HG03196 (cell line): ENCODE measurements at regions not wholly inside any gene's neighbourhood (a gene's known extent, or its start where the extent isn't known, plus 50 kb on each side); places are given as distances from the start of the nearest gene placed in this dataset.
"Not testable (repeated sequence)": the region's sequence is repeated elsewhere in the genome, so short reads cannot be mapped to it uniquely, and the experiment has no call there.

ENCODE experiments used
- ATAC-seq: cut with Tn5 transposase; IDR thresholded peaks from one replicate; pipeline ENCODE4 v1.9.1; 2021; ENCODE audit not compliant: unreplicated experiment

GRCh38 chr5:101664071-101664791 is 631.9 kb downstream of the SLCO4C1 start:
- no peak for ATAC-seq

DNA sequence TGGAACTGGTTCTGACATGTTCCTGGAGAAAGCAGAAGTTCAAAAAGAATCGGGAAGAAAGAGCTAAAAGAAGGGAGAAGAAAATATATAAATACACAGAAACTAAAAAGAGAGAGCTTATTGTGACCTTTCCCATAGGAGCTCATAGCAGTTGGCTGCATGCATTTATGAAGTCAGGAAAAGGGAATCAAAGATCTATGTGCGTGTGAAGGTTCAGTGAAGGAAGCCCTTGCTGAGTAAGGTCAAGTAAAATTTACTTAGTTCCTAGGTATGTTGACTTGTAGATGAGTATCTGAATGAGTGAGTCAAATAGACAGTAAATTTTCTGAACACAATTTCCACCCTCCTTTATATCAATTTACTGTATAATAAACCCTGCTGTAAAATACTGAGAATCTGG is 632.5 kb downstream of the SLCO4C1 start:
- no peak for ATAC-seq

DNA sequence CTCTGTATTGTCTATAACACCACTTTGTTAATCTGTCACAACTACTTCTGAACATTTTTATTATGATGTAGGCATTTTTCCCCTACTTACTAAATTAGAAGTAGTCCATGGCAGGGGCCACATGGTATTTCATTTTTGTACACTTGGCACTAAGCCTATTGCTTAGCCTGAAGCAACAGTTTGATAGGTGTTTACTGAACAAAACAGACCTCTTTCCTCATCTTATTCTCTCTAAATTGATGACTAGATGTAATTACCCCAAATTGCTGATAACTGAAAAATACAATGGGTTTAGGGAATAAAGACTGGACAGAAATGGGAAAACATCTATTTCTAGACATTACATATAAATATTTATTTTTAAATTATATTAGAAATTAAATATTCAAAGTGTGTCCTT is 633.8 kb downstream of the SLCO4C1 start:
- ATAC-seq = no peak

- no peak for ATAC-seq
Observed at GRCh38 chr5:101658433-101658832, 637.7 kb downstream of the SLCO4C1 start.

- ATAC-seq = no peak
Observed at GRCh38 chr5:101653996-101654395, 642.1 kb downstream of the SLCO4C1 start.

DNA sequence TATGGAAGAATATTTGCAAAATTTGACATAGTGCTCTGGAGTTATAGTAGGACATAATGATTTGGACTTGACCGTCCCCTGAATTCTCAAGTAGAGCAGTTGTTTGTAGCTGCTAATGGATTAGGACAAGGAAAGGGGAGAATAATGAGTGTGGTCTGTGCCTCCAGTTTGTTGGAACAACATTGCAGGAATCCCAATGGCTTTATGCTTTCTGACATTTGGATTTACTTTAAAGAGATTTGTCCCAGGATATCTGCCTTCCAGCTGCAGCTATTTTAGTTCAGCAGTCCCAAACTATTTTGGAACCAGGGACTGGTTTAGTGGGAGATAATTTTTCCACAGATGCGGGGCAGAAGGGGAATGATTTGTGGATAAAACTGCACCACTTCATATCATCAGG is 648.2 kb downstream of the SLCO4C1 start:
- ATAC-seq = no peak

GRCh38 chr5:101643794-101644193 is 652.3 kb downstream of the SLCO4C1 start:
- no peak for ATAC-seq

- no peak for ATAC-seq
Observed at GRCh38 chr5:101637599-101637998, 658.5 kb downstream of the SLCO4C1 start.

DNA sequence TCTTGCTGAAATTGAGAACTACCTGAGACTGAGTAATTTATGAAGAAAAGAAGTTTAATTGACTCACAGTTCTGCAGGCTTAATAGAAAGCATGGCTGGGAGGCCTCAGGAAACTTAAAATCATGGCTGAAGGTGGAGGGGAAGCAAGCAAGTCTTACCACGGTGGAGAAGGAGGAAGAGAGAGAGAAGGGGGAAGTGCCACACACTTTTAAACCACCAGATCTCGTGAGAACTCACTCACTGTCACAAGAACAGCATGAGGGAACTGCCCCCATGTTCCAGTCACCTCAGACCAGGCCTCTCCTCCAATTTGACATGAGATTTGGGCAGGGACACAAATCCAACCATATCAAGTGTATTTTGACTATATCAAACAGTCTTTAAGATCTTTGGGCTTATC is 668.3 kb downstream of the SLCO4C1 start:
- not testable (repeated sequence) for ATAC-seq

- ATAC-seq = no peak
Observed at GRCh38 chr5:101626572-101626971, 669.5 kb downstream of the SLCO4C1 start.

DNA sequence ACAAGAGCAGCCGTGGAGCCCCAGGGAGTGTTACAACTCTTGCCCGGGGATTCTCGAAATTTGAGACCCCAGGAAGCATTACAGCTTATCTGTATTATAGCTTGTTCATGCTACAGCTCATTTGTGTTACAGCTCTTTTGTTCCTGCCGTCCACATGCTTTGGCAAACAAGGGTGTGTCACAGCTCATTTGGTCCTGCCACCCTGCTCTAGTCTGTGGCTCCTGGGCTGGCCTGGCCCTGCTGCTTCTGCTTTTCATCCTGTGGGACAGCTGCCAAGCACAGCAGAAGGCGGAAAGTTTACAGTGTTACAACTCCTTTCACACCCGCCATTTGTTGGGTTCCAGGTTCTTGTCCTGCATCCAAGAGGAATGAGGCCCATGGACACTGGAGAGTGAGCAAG is 685.0 kb downstream of the SLCO4C1 start:
- no peak for ATAC-seq

- no peak for ATAC-seq
Observed at GRCh38 chr5:101608322-101608721, 687.8 kb downstream of the SLCO4C1 start.

GRCh38 chr5:101605700-101606099 is 690.4 kb downstream of the SLCO4C1 start:
- no peak for ATAC-seq

DNA sequence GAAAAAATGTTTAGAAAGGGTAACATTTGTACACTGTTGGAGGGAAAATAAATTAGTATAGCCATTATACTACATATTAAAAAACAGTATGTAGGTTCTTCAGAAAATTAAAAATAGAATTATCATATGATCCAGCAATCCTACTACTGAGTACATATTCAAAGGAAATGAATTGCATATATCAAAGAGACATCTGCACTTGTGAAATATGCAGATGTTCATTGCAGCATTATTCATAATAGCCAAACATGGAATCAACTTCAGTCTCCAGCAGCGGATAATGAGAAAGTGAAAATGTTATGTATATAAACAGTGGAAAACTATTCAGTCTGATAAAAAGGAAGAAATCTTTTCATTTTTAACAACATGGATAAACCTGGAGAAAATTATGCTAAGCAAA is 695.5 kb downstream of the SLCO4C1 start:
- ATAC-seq = no peak

DNA sequence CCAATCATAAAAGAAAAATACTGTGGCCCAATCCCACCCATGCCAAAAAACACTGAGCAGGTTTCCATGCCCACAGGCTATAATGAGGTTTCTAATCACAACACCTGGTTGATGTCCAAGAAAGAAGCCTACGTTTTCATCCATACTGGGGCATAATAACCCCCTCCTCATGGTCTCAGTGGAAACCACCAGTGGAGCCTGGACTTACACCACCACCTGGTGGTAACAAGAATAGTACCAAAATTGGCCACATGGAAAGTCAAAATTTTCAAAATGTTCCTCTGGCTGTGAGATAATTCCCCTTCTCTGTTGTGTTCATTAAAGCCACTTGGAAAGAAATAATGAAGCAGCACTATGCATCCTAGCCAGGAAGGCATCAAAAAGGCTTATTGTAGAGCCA is 687.3 kb upstream of the ST8SIA4 start:
- no peak for ATAC-seq

GRCh38 chr5:101585366-101585765 is 682.3 kb upstream of the ST8SIA4 start:
- ATAC-seq = no peak

- ATAC-seq = no peak
Observed at GRCh38 chr5:101580591-101580990, 677.5 kb upstream of the ST8SIA4 start.

DNA sequence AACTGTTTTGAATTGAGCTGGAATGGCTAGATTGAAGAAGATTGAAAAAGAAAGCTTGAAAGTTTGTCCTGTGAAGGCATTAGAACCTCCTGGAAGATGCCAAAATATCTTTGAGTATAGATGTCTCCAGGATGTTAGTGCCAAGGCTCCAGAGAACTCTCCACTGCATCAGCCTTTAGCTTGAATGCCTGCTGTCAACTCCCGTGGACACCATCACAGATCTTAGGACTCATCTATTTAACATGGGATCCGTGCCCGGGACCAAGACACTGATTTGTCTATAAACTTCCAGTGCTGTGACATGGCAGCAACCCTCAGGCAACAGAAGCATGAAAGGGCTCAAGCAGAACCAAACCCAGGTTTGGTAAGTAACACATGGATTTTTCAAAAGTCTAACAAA is 670.9 kb upstream of the ST8SIA4 start:
- no peak for ATAC-seq

- no peak for ATAC-seq
Observed at GRCh38 chr5:101561018-101561417, 657.9 kb upstream of the ST8SIA4 start.

DNA sequence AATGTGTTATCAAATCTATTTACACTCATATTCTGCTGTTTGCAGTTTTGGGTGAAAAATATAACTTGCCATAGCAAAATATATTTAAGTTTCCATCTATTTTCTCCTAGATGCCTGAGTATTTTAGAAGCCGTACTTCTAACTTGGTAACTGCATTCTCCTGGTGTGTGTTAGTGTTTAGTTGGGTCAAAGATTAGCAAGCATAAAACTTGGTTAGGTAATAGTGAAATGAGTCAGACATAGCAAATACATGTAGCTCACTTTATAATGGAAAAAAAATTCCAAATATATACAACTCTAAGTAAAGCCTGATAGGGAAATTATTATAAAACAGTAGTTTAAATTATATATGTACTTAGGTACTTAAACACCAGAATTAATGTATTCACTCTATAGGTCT is 640.7 kb upstream of the ST8SIA4 start:
- no peak for ATAC-seq

DNA sequence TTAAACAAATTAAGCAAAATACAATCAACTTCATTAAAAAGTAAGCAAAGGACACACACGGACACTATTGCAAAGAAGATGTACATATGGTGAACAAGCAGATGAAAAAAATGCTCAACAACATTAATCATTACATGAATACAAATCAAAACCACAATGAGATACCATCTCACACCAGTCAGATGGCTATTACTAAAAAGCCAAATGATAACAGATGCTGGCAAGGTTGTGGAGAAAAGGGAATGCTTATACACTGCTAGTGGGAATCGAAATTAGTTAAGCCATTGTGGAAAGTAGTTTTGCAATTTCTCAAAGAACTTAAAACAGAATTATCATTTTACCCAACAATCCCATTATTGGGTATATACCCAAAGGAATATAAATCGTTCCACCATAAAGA is 636.2 kb upstream of the ST8SIA4 start:
- ATAC-seq = no peak

DNA sequence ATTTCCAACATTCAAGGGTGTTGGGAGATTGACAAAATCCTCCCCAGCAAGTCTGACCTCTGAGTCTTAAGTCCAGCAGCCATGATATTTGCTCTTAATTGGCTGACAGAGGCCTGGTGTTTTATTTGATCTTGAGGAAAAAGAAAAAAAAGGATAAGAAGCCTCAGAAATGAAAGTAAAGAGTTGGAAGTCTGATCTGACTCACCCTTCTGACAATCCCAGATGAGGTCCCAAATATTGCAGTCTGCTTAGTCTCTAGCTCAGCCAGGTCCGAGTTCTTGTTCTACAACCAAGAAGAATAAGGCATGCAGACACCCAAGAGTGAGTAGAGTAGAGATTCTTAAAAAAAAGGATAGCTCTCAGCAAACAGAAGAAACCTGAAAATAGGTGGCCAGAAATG is 632.5 kb upstream of the ST8SIA4 start:
- no peak for ATAC-seq

DNA sequence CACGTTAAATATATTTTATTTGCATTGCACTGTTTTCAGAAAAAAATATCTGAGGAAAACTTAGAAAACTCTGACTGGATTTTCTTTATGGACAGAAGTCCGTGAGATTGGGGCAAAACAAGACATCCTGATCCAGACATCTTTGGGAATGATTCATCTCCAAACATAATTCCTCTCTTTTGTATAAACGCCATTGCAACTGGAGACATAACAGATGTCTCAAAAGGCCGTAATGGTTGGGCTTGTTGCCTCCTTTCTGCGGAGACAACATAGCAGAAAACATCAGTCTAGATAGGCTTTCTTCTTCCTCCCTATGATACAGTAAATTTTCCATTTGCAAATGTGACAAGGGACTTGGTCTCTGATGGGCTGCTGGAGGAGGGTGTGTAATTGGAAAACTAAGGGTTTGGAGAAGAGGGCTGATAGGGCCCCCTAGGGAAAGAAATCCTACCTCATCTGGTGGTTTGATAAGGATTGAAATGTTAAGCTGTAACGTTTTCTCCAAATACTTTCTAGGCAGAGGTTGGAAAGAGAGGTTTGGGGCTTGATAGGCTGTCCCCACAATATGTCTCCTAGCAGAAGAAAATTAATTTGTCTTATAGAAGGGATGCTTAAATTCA is 631.5 kb upstream of the ST8SIA4 start:
- ATAC-seq = no peak
